CD4-positive, alpha-beta T cell treated with Interleukin-4 for 4 hours (primary cell): ENCODE measurements at regions not wholly inside any gene's neighbourhood (a gene's known extent, or its start where the extent isn't known, plus 50 kb on each side); places are given as distances from the start of the nearest gene placed in this dataset.
"Not testable (repeated sequence)": the region's sequence is repeated elsewhere in the genome, so short reads cannot be mapped to it uniquely, and the experiment has no call there.

ENCODE experiments used
- DNase-seq: peaks from one replicate; pipeline ENCODE4 v3.0.0-alpha.2; 2020

- no peak for DNase-seq
These were observed 358.6 kb upstream of the ARHGEF26 start for GRCh38 chr3:153762411-153763235.

- DNase-seq, result no peak
These were observed 353.3 kb upstream of the ARHGEF26 start for GRCh38 chr3:153767601-153768560.

- peak; percentile 72 for DNase-seq
These were observed 352.4 kb upstream of the ARHGEF26 start for GRCh38 chr3:153768561-153769469.

- DNase-seq, result no peak
These were observed 338.1 kb upstream of the ARHGEF26 start for GRCh38 chr3:153783106-153783505.

GRCh38 chr3:153783741-153784480 lies 337.3 kb upstream of the ARHGEF26 start:
- no peak for DNase-seq

GRCh38 chr3:153785901-153786300 lies 335.3 kb upstream of the ARHGEF26 start:
- DNase-seq, result no peak

GRCh38 chr3:153789380-153789779 lies 331.8 kb upstream of the ARHGEF26 start:
- DNase-seq, result no peak

GRCh38 chr3:153797056-153797455 lies 324.1 kb upstream of the ARHGEF26 start:
- not testable (repeated sequence) for DNase-seq

- no peak for DNase-seq
These were observed 312.1 kb upstream of the ARHGEF26 start for GRCh38 chr3:153809097-153809496.

GRCh38 chr3:153818338-153818737 lies 302.9 kb upstream of the ARHGEF26 start:
- no peak for DNase-seq

- no peak for DNase-seq
These were observed 301.2 kb upstream of the ARHGEF26 start for GRCh38 chr3:153820035-153820434.

- not testable (repeated sequence) for DNase-seq
These were observed 292.8 kb upstream of the ARHGEF26 start for GRCh38 chr3:153828346-153828745.

GRCh38 chr3:153829606-153830170 lies 291.5 kb upstream of the ARHGEF26 start:
- DNase-seq, result no peak

- DNase-seq, result no peak
These were observed 290.6 kb upstream of the ARHGEF26 start for GRCh38 chr3:153830552-153830951.

GRCh38 chr3:153835540-153835939 lies 285.6 kb upstream of the ARHGEF26 start:
- no peak for DNase-seq

- no peak for DNase-seq
These were observed 280.7 kb upstream of the ARHGEF26 start for GRCh38 chr3:153840487-153840886.

- DNase-seq, result no peak
These were observed 277.2 kb upstream of the ARHGEF26 start for GRCh38 chr3:153843994-153844393.

- DNase-seq, result no peak
These were observed 275.9 kb upstream of the ARHGEF26 start for GRCh38 chr3:153845311-153845710.

GRCh38 chr3:153848702-153849101 lies 272.5 kb upstream of the ARHGEF26 start:
- no peak for DNase-seq

GRCh38 chr3:153852355-153852754 lies 268.8 kb upstream of the ARHGEF26 start:
- DNase-seq, result no peak

GRCh38 chr3:153853163-153853562 lies 268.0 kb upstream of the ARHGEF26 start:
- DNase-seq, result no peak

GRCh38 chr3:153855772-153856171 lies 265.4 kb upstream of the ARHGEF26 start:
- no peak for DNase-seq
